ENCODE measurements at regions not wholly inside any gene's neighbourhood (a gene's known extent, or its start where the extent isn't known, plus 50 kb on each side); places are given as distances from the start of the nearest gene placed in this dataset.

- Histone ChIP-seq H4K20me1 (ENCODE audit: control insufficient read depth, insufficient read depth, low read length, poor library complexity, severe bottlenecking) (no peaks in the 10 kb centered on the region), H3K27ac (ENCODE audit: low read length in 2 of 2) (no peak overlapping the region), H3K4me2 (replicated peaks; ENCODE audit: low read depth, low read length, poor library complexity, severe bottlenecking) (no peak overlapping the region), H3K4me3 (ENCODE audit: control extremely low read depth in 1 of 5, extremely low read depth in 1 of 5, insufficient read depth in 1 of 5, low read depth in 2 of 5, low read length in 4 of 5) (no peak overlapping the region), H3K9me3 (ENCODE audit: control extremely low read depth in 1 of 3, control insufficient read depth in 2 of 3, insufficient read depth in 1 of 3, low read length in 2 of 3) (no peaks in the 10 kb centered on the region), H3K4me1 (ENCODE audit: control insufficient read depth in 2 of 2, insufficient read depth in 2 of 2, low read length in 2 of 2) (no peaks in the 10 kb centered on the region), H3K36me3 (replicated peaks in 1 of 2; ENCODE audit: control extremely low read depth in 1 of 2, control insufficient read depth in 1 of 2, extremely low read depth in 1 of 2, insufficient read depth in 2 of 2, low read length in 1 of 2) (no peaks in the 10 kb centered on the region), H3K9ac (ENCODE audit: low read length) (no peak overlapping the region), H2AFZ (ENCODE audit: insufficient read depth, low read depth, low read length, poor library complexity, severe bottlenecking) (no peak overlapping the region), H3K79me2 (ENCODE audit: control insufficient read depth, insufficient read depth, low read length) (no peaks in the 10 kb centered on the region), H3K27me3 (replicated peaks in 1 of 4; ENCODE audit: control extremely low read depth in 1 of 4, control insufficient read depth in 3 of 4, insufficient read depth in 4 of 4, low read length in 3 of 4) (no peaks in the 10 kb centered on the region)
- ChIA-PET CTCF (no interaction called here), POLR2A (no interaction called here)
- ATAC-seq (ENCODE audit: low read depth), result no peak
- TF ChIP-seq CTCF (IDR thresholded peaks at IDR 0.05) (no peak), EZH2 (IDR thresholded peaks at IDR 0.05; ENCODE audit: borderline replicate concordance, insufficient read depth, low read depth, low read length, poor library complexity, severe bottlenecking) (no peak)
- peaks cover 5% of the 10 kb centered on the region for H3K27me3 Mint-ChIP-seq
- intact Hi-C loops (cut with micrococcal nuclease), result no loop called here
- H3K27ac Mint-ChIP-seq, result no peak overlapping the region
- H3K4me1 Mint-ChIP-seq, result peaks cover under 1% of the 10 kb centered on the region
- H3K4me3 Mint-ChIP-seq, result no peak overlapping the region
- WGBS (ENCODE audit: insufficient coverage), result no CpG with 5 or more reads among the region's 3 CpGs
- DNase-seq, result no peak
- H3K9me3 Mint-ChIP-seq (ENCODE audit: insufficient read depth), result no peaks in the 10 kb centered on the region
These were observed 285.3 kb upstream of the KYNU start for GRCh38 chr2:142592171-142592570.

- no peak overlapping the region for H3K4me3 ChIP-seq (ENCODE audit: control extremely low read depth in 1 of 5, extremely low read depth in 1 of 5, insufficient read depth in 1 of 5, low read depth in 2 of 5, low read length in 4 of 5)
- peaks cover 8% of the 10 kb centered on the region for H3K4me1 Mint-ChIP-seq
- no peaks in the 10 kb centered on the region for H3K9me3 Mint-ChIP-seq (ENCODE audit: insufficient read depth)
- ATAC-seq (ENCODE audit: low read depth), result no peak
- WGBS (ENCODE audit: insufficient coverage), result no CpG with 5 or more reads among the region's 2 CpGs
- no peaks in the 10 kb centered on the region for H4K20me1 ChIP-seq (ENCODE audit: control insufficient read depth, insufficient read depth, low read length, poor library complexity, severe bottlenecking)
- H3K4me1 ChIP-seq (ENCODE audit: control insufficient read depth in 2 of 2, insufficient read depth in 2 of 2, low read length in 2 of 2), result peaks cover 0 to 3% of the 10 kb centered on the region in 2 donors
- no peaks in the 10 kb centered on the region for H3K9me3 ChIP-seq (ENCODE audit: control extremely low read depth in 1 of 3, control insufficient read depth in 2 of 3, insufficient read depth in 1 of 3, low read length in 2 of 3)
- intact Hi-C loops (cut with micrococcal nuclease), result no loop called here
- H3K27me3 Mint-ChIP-seq, result peaks cover 5% of the 10 kb centered on the region
- no peaks in the 10 kb centered on the region for H3K79me2 ChIP-seq (ENCODE audit: control insufficient read depth, insufficient read depth, low read length)
- no peak overlapping the region for H3K4me3 Mint-ChIP-seq
- no peaks in the 10 kb centered on the region for H3K27me3 ChIP-seq (replicated peaks in 1 of 4; ENCODE audit: control extremely low read depth in 1 of 4, control insufficient read depth in 3 of 4, insufficient read depth in 4 of 4, low read length in 3 of 4)
- H2AFZ ChIP-seq (ENCODE audit: insufficient read depth, low read depth, low read length, poor library complexity, severe bottlenecking), result no peak overlapping the region
- DNase-seq, result no peak
- H3K36me3 ChIP-seq (replicated peaks in 1 of 2; ENCODE audit: control extremely low read depth in 1 of 2, control insufficient read depth in 1 of 2, extremely low read depth in 1 of 2, insufficient read depth in 2 of 2, low read length in 1 of 2), result no peaks in the 10 kb centered on the region
- CTCF ChIA-PET, result no interaction called here
- no peak overlapping the region for H3K4me2 ChIP-seq (replicated peaks; ENCODE audit: low read depth, low read length, poor library complexity, severe bottlenecking)
- POLR2A ChIA-PET, result no interaction called here
- no peak for TF ChIP-seq EZH2 (IDR thresholded peaks at IDR 0.05; ENCODE audit: borderline replicate concordance, insufficient read depth, low read depth, low read length, poor library complexity, severe bottlenecking)
- TF ChIP-seq CTCF (IDR thresholded peaks at IDR 0.05), result no peak
- H3K27ac ChIP-seq (ENCODE audit: low read length in 2 of 2), result no peak overlapping the region
- H3K9ac ChIP-seq (ENCODE audit: low read length), result no peak overlapping the region
- no peak overlapping the region for H3K27ac Mint-ChIP-seq
These were observed 286.0 kb upstream of the KYNU start for GRCh38 chr2:142591420-142591819.

All from B cell (primary cell).